Osteocyte (in vitro differentiated cells): ENCODE measurements at regions not wholly inside any gene's neighbourhood (a gene's known extent, or its start where the extent isn't known, plus 50 kb on each side); places are given as distances from the start of the nearest gene placed in this dataset.

Experiments used
- DNase-seq: peaks from one replicate; pipeline ENCODE4 v3.0.0; 2021; ENCODE audit warnings: mixed read lengths; ENCODE audit not compliant: unreplicated experiment; ENCODE audit errors: extremely low spot score
- H3K27ac Mint-ChIP-seq: one replicate; pipeline ENCODE4 v1.8.0; 2021; ENCODE audit warnings: mild to moderate bottlenecking, mixed read lengths; ENCODE audit not compliant: unreplicated experiment
- H3K27me3 Mint-ChIP-seq: one replicate; pipeline ENCODE4 v1.8.0; 2021; ENCODE audit warnings: mixed read lengths; ENCODE audit not compliant: unreplicated experiment
- H3K36me3 Mint-ChIP-seq: one replicate; pipeline ENCODE4 v1.8.0; 2021; ENCODE audit warnings: mixed read lengths; ENCODE audit not compliant: unreplicated experiment
- H3K4me1 Mint-ChIP-seq: one replicate; pipeline ENCODE4 v1.8.0; 2021; ENCODE audit warnings: mixed read lengths; ENCODE audit not compliant: unreplicated experiment
- H3K4me3 Mint-ChIP-seq: one replicate; pipeline ENCODE4 v1.8.0; 2021; ENCODE audit warnings: mild to moderate bottlenecking, moderate library complexity, mixed read lengths; ENCODE audit not compliant: unreplicated experiment
- H3K9me3 Mint-ChIP-seq: one replicate; pipeline ENCODE4 v1.8.0; 2021; ENCODE audit warnings: mixed read lengths; ENCODE audit not compliant: unreplicated experiment
- TF ChIP-seq, protein P1 (sequence below): fragments of 200-600 bp; sonication (generic); IDR thresholded peaks from 2 replicates; pipeline ENCODE4 v1.5.0; 2021; ENCODE audit warnings: antibody characterized with exemption, mild to moderate bottlenecking, moderate library complexity

DNA sequence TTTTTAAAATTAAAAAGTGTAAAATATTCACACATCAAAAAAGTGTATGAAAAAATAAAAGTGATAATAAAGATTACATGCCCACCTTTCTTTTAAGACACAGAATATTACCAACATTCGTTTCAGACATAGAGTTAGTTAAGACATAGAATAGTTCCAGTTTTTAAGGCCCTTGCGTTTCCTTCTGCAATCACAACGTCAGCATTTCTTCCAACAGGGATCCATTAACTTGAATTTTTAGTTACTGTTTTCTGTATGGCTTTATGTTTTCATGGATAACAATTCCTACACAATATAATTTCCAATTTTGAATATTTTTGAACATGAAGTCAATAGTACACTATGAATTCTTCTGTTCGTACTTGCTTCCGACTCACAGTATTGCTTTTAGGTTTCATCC lies 170.8 kb upstream of the C11orf87 start:
- H3K27ac Mint-ChIP-seq = no peak overlapping the region
- H3K36me3 Mint-ChIP-seq = no peaks in the 10 kb centered on the region
- H3K9me3 Mint-ChIP-seq = peaks cover 8% of the 10 kb centered on the region
- peaks cover 11% of the 10 kb centered on the region for H3K4me1 Mint-ChIP-seq
- no peaks in the 10 kb centered on the region for H3K27me3 Mint-ChIP-seq
- TF ChIP-seq, protein P1, sequence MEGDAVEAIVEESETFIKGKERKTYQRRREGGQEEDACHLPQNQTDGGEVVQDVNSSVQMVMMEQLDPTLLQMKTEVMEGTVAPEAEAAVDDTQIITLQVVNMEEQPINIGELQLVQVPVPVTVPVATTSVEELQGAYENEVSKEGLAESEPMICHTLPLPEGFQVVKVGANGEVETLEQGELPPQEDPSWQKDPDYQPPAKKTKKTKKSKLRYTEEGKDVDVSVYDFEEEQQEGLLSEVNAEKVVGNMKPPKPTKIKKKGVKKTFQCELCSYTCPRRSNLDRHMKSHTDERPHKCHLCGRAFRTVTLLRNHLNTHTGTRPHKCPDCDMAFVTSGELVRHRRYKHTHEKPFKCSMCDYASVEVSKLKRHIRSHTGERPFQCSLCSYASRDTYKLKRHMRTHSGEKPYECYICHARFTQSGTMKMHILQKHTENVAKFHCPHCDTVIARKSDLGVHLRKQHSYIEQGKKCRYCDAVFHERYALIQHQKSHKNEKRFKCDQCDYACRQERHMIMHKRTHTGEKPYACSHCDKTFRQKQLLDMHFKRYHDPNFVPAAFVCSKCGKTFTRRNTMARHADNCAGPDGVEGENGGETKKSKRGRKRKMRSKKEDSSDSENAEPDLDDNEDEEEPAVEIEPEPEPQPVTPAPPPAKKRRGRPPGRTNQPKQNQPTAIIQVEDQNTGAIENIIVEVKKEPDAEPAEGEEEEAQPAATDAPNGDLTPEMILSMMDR = no peak
- H3K4me3 Mint-ChIP-seq = no peak overlapping the region
- no peak for DNase-seq

DNA sequence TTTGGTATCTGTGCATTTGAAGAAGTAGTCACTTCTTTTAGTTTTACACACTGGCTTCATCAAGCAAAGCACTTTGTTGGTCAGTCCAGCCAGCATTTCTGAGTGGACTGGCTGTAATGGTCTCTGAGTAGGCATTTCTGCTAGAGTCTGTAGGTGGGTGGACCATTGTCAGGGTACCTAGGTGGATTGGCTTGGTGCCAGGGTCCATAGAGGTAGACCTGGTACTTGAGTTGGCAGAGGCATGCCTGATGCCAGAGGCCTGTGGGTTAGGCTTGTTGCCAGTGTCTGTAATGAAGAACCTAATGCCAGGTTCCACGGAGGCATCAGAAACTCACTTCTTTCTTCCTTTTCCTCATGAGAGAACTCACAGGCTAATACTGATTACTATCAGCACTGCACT lies 157.9 kb upstream of the C11orf87 start:
- H3K4me3 Mint-ChIP-seq = no peak overlapping the region
- H3K9me3 Mint-ChIP-seq = peaks cover 25% of the 10 kb centered on the region
- TF ChIP-seq, protein P1 = no peak
- peaks cover 11% of the 10 kb centered on the region for H3K36me3 Mint-ChIP-seq
- H3K4me1 Mint-ChIP-seq = peaks cover 14% of the 10 kb centered on the region
- no peak overlapping the region for H3K27ac Mint-ChIP-seq
- no peak for DNase-seq
- no peaks in the 10 kb centered on the region for H3K27me3 Mint-ChIP-seq

DNA sequence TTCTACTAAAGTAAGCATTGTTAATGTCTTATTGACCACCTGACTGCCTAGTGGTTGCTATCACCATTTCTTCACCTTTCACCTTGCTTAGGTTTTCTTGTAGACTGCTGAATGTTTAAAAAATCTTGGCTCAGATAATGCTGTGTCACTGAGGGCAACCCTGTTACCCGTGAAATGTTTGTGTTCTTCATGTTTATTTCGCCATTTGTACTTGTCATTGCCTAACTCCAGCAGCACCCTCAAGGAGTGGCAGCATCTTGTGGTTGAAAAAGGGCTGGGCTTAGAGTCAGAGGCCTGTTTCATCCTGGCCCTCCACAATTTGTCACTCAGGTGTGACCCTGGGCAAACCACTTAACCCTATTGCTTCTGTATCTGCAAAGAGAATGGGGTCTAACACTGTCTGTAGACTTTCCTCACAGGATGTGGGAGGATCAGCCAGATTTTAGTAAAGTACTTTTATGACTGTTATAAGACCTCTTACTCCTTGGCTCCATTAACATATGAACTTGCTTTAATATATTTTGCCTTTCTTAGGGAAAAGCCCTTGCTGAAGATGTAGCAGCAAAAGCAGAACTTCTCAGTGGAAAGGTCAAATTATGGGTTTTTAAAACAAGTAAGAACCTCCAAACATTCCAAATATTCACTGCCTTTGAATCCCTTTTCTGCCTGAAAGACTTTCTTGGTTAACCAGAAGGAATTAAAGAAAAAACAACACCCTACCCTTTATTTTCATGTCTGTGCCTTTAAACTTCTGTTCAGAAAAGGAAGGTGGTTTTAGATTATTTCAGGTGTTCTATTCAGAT lies 154.5 kb upstream of the C11orf87 start:
- H3K27me3 Mint-ChIP-seq = no peaks in the 10 kb centered on the region
- no peak overlapping the region for H3K27ac Mint-ChIP-seq
- H3K9me3 Mint-ChIP-seq = peaks cover 31% of the 10 kb centered on the region
- peaks cover 16% of the 10 kb centered on the region for H3K4me1 Mint-ChIP-seq
- no peak for DNase-seq
- no peak overlapping the region for H3K4me3 Mint-ChIP-seq
- peaks cover 16% of the 10 kb centered on the region for H3K36me3 Mint-ChIP-seq
- TF ChIP-seq, protein P1 = no peak

DNA sequence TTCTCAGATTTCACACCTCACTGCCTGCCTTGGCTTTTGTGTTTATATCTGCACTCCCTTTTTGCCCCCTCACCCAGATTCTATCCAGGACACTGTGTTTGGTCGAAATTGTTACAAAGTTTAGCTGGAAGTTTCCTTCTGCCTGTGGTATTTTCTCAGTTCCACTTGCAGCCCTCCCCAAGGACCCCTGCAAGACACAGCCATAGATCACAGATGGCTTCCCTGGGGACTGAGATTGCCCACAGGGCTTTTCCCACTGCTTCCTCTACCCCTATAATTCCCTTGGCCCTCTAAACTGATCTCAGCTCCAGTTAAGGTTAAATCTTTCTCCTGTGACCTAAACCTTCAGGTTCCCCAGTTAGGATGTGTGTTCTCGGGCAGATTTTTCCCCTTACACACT lies 146.1 kb upstream of the C11orf87 start:
- H3K27ac Mint-ChIP-seq = no peak overlapping the region
- H3K4me1 Mint-ChIP-seq = no peaks in the 10 kb centered on the region
- TF ChIP-seq, protein P1 = no peak
- no peaks in the 10 kb centered on the region for H3K27me3 Mint-ChIP-seq
- peaks cover 44% of the 10 kb centered on the region for H3K9me3 Mint-ChIP-seq
- H3K36me3 Mint-ChIP-seq = peaks cover 11% of the 10 kb centered on the region
- no peak overlapping the region for H3K4me3 Mint-ChIP-seq
- no peak for DNase-seq

DNA sequence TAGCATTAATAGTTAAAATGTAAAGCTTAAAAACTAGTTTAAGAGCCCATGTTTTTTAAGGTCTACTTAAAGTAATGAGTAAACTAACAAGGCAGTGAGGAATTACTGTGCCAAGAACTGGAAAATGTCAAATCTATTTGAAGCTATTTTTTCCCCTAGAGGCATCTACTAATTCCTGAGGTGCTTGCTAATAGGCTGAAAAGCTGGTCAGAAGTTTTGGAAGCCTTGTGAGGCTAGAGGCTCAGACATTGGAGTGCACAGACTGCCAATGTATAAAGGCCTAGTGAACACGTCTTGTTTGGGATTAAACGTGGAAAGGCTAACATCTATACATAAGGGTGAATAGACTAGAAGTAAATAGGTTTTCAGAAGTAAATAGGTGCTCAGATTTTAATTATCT lies 136.5 kb upstream of the C11orf87 start:
- TF ChIP-seq, protein P1 = no peak
- Mint-ChIP-seq H3K4me3 (no peak overlapping the region), H3K27me3 (no peaks in the 10 kb centered on the region), H3K4me1 (peaks cover 6% of the 10 kb centered on the region), H3K9me3 (peaks cover 9% of the 10 kb centered on the region), H3K36me3 (peaks cover 3% of the 10 kb centered on the region), H3K27ac (no peak overlapping the region)
- no peak for DNase-seq
